HG02884 (cell line): ENCODE measurements at regions not wholly inside any gene's neighbourhood (a gene's known extent, or its start where the extent isn't known, plus 50 kb on each side); places are given as distances from the start of the nearest gene placed in this dataset.
"Not testable (repeated sequence)": the region's sequence is repeated elsewhere in the genome, so short reads cannot be mapped to it uniquely, and the experiment has no call there.

Experiments used
- ATAC-seq: cut with Tn5 transposase; IDR thresholded peaks from one replicate; pipeline ENCODE4 v1.9.1; 2021; ENCODE audit warnings: mild to moderate bottlenecking, moderate library complexity; ENCODE audit not compliant: unreplicated experiment

DNA sequence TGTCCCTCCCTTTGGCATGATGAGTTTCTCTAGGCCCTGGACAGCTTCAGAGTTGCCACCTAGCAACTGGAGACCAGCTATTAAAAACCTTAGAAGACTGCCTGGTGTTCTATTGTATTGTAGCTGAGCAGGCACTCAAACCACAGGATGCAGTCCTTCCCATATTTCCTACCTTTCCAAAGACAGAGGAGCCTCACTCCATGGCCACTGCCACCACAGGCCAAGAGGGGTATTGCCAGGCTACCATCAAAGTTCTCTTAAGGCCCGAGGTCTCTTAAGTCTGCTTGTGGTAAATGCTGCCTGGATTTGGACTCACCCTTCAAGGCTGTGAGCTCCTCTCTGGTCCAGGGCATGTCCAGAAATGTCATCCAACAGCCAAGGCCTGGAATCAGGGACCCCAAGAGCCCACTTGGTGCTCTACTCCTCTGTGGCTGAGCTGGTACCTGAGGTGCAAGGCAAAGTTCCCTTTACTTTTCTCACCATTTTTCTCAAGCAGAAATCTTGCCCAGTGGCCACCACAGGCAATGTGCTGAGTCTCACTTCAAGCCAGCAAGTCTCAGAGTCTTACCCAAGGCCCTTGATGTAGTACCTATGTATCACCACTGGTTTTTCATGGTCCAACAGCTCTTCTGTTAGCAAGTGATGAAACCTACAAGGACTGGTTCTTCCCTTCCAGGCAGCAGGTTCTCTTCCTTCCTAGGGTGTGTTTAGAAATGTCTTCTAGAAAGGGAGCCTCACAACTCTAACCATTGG is 269.4 kb downstream of the AMY1C start:
- no peak for ATAC-seq

GRCh38 chr1:104019675-104020049 is 270.0 kb downstream of the AMY1C start:
- no peak for ATAC-seq

DNA sequence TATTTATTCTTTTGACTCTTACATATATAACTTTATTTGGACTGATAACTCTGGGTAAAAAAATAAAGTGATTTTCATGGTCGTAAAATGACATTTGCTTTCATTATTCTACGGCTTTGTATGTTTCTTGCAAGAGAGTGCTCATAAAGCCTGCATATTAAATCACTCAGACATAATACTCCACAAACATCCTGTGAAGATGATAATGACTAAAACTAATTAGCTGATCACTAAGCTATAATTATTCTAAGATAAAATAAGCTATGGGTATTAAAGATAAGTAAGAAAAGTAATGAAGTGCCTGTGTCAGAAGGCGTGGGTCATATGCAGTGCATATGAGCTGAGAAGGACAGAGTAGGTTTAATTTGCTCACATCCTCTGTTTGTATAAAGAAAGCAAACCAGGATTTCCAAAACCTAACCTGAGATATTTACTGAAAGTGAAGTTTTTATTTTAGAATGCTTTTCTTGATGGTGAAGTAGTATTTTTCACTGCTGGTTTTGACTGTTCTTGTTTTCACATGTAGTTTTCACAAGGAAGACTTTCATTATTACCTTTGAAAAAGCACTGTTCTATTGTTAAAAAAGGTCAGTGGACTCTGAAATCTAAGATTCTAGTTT is 278.8 kb downstream of the AMY1C start:
- ATAC-seq: no peak

- ATAC-seq: no peak
Observed at GRCh38 chr1:104029456-104029970, 279.8 kb downstream of the AMY1C start.

DNA sequence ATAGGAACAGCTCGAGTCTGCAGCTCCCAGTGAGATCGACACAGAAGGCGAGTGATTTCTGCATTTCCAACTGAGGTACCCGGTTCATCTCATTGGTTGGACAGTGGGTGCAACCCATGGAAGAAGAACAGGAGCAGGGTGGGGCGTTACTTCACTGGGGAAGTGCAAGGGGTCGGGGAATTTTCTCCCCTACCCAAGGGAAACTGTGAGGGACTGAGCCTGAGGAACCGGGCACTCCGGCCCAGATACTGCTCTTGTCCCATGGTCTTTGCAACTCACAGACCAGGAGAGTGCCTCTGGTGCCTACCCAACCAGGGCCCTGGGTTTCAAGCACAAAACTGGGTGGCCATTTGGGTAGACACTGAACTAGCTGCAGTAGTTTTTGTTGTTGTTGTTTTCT is 307.1 kb downstream of the AMY1C start:
- ATAC-seq: no peak

- not testable (repeated sequence) for ATAC-seq
Observed at GRCh38 chr1:104057219-104057898, 307.7 kb downstream of the AMY1C start.

DNA sequence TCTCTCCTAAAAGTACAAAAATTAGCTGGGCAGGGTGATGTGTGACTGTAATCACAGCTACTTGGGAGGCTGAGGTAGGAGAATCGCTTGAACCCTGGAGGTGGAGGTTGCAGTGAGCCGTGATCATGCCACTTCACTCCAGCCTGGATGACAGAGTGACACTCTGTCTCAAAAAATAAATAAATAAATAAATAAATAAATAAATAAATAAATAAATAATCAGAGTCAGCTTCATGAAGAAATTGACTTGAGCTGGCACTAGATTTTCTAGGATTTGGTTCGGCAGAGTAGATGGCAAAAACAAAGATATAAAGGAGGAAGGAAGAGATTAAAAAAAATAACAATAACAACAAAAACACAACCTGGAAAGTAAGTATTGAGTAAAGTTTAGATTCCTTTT is 311.9 kb downstream of the AMY1C start:
- ATAC-seq: not testable (repeated sequence)

DNA sequence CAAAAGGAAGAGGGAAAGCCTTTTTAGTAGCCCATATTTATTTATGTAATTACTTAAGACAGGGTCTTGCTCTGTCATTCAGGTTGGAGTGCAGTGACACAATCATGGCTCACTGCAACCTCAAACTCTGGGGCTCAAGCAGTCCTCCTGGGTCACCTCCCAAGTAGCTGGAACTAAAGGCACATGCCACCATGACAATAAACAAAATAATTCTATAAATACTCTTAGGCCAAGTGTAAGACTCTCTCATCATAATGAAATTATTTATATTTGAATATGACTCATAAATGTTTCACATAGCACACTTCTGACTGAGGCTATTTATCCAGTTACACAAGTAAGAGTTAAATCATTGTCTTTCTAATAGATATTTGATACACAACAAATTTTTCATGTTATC is 314.7 kb downstream of the AMY1C start:
- ATAC-seq: no peak

DNA sequence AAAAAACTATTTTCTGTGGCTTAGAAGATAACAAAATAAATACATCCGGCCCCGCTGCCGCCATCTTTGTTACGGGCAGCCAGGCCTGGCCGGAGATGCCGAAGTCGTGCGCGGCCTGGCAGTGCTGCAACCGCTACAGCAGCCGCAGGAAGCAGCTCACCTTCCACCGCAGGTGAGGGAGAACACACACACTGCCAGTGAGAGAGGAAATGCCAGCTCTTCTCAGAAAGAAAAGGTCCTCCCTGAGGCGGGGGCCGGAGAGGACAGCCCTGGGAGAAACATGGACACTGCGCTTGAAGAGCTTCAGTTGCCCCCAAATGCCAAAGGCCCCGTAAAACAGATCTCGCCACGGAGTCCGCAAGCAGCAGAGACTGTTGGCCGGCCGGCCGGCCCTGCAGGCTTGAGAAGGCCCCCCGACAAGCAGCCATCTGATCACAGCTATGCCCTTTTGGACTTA is 323.2 kb downstream of the AMY1C start:
- ATAC-seq: no peak

DNA sequence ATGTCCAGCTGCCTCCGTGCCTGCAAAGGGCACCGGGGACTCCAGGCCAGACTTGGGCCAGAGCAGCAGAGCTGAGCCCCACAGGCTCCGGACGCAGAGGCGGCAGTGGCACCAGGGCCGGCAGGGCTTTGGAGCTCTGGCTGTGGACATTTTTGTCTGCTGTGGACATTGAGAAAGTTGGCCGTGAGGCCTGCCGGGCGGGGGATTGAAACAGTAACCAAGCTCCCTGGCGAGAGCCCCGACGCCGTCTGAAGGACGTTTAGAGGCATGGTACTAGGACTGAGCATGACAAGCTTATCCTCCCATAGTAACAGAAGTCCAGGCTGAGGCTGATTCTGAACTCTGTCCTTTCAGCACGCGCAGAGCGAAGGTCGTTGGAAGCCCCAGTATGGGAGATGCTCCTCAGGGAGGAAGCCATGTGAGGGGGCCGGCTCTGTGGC is 323.8 kb downstream of the AMY1C start:
- no peak for ATAC-seq

GRCh38 chr1:104082221-104082620 is 332.5 kb downstream of the AMY1C start:
- no peak for ATAC-seq

DNA sequence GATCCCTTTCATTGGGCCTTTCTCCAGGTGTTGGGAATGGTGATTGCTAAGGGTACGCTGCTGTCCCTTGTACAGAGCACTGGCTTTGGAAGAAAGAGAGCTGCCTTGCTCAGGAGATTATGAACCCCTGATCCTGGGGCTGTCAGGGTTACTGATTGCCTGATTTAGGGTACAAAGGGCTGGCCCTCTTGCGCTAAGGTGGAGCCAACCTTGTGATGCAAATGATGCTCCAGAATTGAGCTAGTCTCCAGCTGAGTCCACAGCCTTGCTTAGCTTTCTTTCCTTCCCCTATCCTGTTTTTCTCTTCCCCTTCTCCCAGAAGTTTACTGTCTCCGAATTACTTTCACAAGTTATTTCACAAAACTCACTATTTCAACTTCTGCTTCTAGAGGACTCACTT is 334.7 kb downstream of the AMY1C start:
- ATAC-seq: no peak

DNA sequence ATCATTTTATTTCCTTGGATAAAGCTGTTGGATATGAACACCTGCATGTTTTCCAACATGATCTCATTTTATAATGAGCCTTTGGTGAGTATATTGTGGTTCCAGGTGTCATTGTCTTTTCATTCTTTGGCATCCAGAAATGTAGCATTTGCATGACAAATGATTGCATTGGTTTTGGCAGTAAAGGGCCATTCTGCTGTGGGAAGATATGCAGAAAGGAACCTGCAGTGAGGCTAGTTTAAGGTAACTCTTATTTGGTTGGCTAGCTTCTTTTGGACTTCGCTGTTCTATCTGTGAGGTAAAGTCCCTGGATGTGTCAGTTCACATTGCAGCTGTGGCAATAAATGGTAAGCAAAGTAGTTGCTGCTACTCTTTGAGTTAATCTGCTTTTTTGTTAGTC is 343.0 kb downstream of the AMY1C start:
- no peak for ATAC-seq

GRCh38 chr1:104098837-104099236 is 349.1 kb downstream of the AMY1C start:
- no peak for ATAC-seq

DNA sequence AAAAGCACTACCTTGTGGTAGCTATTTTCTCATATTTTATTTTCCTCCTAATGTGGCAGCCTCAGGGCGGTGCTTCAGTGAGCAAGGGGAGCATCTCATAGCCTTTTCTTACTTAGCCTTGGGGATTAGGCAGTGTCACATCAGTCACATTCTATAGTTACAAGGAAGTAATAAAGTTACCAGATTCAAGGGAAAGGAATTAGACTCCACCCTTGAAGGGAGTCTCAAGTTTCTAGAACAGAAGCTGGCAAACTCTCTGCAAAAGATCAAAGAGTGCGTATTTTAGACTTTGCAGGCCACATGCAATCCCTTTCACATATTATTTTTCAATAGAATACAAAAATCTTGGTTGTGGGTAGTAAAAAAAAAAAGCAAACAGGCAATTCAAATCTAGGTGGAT is 350.4 kb downstream of the AMY1C start:
- no peak for ATAC-seq

GRCh38 chr1:104105465-104105864 is 355.8 kb downstream of the AMY1C start:
- ATAC-seq: no peak

- ATAC-seq: no peak
Observed at GRCh38 chr1:104120525-104120924, 370.8 kb downstream of the AMY1C start.

DNA sequence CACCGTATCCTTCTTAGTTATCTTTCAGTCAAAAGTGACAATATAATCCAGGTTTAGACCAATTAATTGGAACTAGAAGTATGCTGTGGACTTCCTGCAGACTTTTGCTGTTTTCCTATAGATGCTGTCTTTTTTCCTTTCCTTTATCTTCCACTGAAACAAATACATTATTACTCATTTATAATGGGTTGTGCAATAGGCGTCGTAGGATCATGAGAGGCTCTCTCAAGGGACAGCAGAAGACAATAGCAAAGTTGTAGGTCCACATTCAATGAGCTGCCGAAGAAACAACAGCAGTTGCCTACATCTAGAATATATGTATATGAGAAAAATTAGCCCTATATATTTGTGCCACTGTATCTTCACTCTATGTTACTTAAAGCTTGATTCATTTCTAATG is 371.6 kb downstream of the AMY1C start:
- ATAC-seq: no peak

DNA sequence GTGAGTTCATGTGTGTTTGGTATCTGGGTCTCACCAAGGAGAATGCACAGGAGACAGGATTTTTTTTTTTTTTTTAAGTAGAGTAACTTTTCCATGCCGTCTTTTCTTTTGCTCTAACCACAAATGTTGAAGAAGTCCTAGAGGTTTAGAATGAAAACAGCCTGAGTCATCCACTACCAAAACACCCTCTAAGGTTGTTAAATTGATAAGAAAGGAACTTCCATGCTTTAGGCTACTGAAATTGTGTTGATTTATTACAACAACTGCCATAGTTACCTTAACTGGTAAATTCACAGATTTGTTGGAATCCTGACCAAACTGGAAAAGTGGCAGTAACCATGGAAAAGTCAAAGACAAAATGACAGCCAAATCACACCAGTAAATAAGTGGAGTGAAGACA is 375.6 kb downstream of the AMY1C start:
- ATAC-seq: no peak

DNA sequence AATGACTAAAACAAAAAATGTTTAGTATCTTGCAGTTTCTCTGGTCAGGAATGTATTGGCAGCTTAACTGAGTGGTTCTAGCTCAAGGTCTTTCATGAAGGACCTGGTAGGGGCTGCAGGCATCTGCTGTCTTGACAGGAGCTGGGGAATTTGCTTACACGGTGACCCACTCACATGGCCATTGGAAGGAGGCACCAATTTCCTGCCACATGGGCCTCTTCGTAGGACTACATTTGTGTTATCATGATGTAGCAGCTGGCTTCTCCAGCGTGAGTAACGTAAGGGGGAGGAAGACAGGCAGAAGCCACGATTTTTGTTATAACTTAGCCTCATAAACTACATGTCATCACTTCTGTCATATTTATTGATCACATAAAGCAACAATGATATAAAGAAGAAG is 376.3 kb downstream of the AMY1C start:
- no peak for ATAC-seq

GRCh38 chr1:104132382-104132973 is 382.8 kb downstream of the AMY1C start:
- ATAC-seq: no peak
